NCI-H128 (cell line): ENCODE measurements at regions not wholly inside any gene's neighbourhood (a gene's known extent, or its start where the extent isn't known, plus 50 kb on each side); places are given as distances from the start of the nearest gene placed in this dataset.
"Not testable (repeated sequence)": the region's sequence is repeated elsewhere in the genome, so short reads cannot be mapped to it uniquely, and the experiment has no call there.

Experiments used
- DNase-seq: peaks from one replicate; lab custom pipeline; 2025; ENCODE audit not compliant: unreplicated experiment; lab: John Stamatoyannopoulos, UW

GRCh38 chrX:52585892-52586291 lies 68.8 kb downstream of the SSX7 start:
- no peak for DNase-seq

DNA sequence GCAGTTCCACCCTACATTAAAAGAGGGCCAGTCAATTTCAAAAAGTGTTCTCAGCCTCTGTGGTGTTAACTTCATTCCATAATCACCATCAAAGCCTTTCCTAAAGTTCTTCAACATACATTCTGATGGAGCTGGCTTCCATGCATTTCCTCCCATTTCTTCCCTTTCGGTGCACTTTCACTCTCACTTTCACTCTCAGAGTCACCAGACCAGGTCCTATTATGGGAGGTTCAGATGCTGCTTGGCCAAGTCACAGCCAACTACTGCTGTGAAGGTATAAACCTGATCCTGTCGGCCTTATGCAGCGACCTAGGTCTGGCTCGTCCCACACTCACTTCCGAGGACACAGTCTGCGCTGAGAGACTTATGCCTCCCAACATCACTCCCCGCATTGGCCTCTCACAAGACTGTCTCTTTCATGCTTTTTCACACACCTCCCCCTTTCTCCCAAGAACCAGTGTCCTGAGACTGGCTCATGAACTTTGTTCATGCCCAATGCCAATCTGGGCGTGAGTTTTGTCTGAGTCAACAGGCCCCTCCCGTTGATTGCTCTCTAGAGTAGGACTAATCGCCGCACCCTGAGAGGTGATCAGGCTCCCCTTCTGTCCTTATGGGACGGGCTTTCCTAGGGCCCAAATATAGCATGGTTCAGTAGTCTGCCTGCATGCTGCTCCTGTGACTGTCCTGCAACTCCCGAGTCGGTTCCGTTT lies 60.8 kb upstream of the XAGE1B start:
- no peak for DNase-seq

- DNase-seq, result no peak
These were observed 60.1 kb upstream of the XAGE1B start for GRCh38 chrX:52576946-52577345.

GRCh38 chrX:52576474-52576873 lies 59.6 kb upstream of the XAGE1B start:
- DNase-seq, result no peak

DNA sequence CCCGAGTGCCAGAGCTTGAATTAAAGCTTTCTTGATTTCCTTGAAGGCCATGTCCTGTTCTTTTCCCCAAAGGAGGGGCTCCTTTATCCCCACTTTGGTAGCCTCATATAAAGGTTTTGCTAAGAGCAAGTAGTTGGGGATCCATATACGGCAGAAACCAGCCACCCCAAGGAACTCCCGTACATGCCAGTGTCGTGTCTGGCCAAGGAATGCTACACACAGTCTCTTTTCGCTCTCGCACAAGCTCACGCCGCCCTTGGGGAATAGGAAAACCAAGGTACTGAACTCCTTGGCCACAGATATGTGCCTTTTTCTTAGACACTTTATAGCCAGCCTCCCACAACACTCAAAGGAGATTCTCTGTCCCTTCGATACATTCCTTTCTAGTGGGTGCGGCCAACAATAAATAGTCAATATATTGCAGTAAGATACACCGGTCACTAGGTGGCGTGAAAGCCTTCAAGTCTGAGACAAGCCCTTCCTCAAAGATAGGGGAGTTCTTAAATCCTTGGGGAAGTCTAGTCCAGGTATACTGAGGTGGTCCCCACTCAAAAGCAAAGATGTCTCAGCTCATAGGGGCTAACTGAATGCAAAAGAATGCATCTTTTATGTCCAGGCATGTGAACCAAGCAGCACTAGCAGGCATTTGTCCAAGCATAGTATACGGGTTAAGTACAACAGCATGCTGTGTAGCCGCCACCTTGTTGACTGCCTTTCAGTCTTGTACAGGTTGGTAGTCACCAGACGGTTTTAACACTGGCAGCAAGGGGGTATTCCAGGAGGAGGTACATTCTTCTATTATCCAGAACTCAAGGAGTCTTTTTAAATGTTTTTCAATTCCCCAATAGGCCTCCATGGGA lies 57.8 kb upstream of the XAGE1B start:
- peak; percentile 31 for DNase-seq

DNA sequence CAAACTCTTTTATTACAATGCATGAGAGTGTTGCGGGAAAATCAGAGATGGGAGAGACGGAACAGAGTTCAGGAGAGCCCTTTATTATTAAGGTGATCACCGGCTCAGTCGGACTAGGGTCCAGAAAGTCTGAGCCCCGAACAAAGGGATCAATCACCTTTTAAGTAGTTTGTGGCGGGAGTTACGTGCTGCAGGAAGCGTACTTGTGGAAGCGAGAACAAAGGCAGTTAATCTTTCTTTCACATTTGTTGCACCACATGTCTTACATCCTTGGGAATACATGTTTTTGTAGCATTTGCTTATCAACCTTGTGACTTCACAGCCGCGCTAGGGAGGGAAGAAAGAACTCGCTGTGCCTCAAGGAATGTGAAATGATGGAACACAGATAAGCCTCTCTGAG lies 51.3 kb upstream of the XAGE1B start:
- DNase-seq, result not testable (repeated sequence)
